ENCODE measurements at regions not wholly inside any gene's neighbourhood (a gene's known extent, or its start where the extent isn't known, plus 50 kb on each side); places are given as distances from the start of the nearest gene placed in this dataset.

- ChIA-PET POLR2A (no interaction called here), CTCF (no interaction called here)
- TF ChIP-seq ZBTB6 (tag by site-specific recombination; IDR thresholded peaks at IDR 0.05), result no peak
- TF ChIP-seq ZNF16 (tag by site-specific recombination; IDR thresholded peaks at IDR 0.05; ENCODE audit: low read depth), result no peak
- TF ChIP-seq SALL2 (tag by site-specific recombination; IDR thresholded peaks at IDR 0.05; ENCODE audit: borderline replicate concordance), result no peak
- TF ChIP-seq SCRT2 (tag by site-specific recombination; IDR thresholded peaks at IDR 0.05), result no peak
- TF ChIP-seq ZNF48 (tag by site-specific recombination; IDR thresholded peaks at IDR 0.05), result no peak
- TF ChIP-seq ZBTB21 (tag by site-specific recombination; IDR thresholded peaks at IDR 0.05), result no peak
- TF ChIP-seq ZNF335 (tag by site-specific recombination; conservative IDR thresholded peaks at IDR 0.05), result no peak
- TF ChIP-seq TCF7L2 (IDR thresholded peaks at IDR 0.05; ENCODE audit: borderline replicate concordance, low read depth, low read length), result no peak
- TF ChIP-seq ZNF114 (tag by site-specific recombination; IDR thresholded peaks at IDR 0.05), result no peak
- TF ChIP-seq INSM2 (tag by site-specific recombination; IDR thresholded peaks at IDR 0.05), result no peak
- Histone ChIP-seq H3K4me3 (ENCODE audit: low read depth, low read length) (no peak overlapping the region), H3K4me1 (ENCODE audit: control insufficient read depth, insufficient read depth, low read length) (no peaks in the 10 kb centered on the region), H3K36me3 (ENCODE audit: control insufficient read depth in 2 of 2, insufficient read depth in 1 of 2, low read length in 2 of 2) (no peaks in the 10 kb centered on the region), H3K9me3 (ENCODE audit: control insufficient read depth, insufficient read depth, low read depth, low read length) (no peaks in the 10 kb centered on the region), H3K27ac (ENCODE audit: extremely low read depth, low read depth, low read length) (no peak overlapping the region)
Measured at GRCh38 chr10:42896735-42897134, 114.1 kb downstream of the BMS1 start.

DNA sequence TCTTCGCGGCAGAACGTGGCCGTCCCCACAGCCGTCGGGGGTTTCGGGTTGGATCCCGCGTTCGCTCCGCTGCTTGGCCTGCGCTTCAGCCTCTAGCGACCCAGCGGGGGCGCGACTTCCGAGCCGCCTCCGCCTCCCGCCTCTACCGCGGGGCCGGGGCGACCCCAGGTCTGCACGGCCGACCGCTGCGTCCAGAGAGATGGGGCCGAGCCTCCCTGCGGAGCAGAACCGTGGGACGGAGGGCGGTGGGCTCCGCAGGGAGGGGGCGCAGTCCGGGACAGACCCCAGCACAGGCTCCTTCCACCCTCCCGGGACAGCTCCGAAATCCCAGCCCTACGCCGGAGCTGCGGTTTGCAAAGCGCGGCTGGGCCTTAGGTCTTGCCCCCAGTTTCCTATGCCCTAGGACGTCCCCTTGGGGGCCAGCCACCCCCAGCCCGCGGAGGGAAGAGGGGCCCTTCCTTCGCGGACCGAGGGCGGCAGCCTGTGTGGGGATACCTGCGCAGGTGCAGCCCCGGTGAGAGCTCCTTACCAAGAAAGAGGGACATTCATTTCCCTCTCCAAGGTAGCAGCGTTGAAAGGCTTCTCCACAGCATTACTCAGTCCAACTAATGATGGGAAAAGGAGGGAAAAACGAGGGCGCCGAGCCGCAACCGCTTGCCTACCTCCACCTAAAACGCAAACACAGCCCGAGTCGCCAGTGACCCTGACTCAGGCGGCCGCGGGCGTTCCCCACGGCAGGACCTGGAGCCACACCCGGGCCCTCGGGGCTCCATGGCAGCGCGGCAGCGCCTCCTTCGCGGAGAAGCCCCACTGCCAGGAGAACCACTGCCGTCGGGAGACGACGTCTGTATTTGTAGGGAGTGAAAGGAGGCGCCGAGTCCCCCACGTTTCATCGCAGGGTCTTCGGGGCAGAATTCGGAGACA, 115.7 kb downstream of the BMS1 start:
- H3K9me3 ChIP-seq (ENCODE audit: control insufficient read depth, insufficient read depth, low read depth, low read length), result no peaks in the 10 kb centered on the region
- POLR2A ChIA-PET, result no interaction called here
- H3K4me3 ChIP-seq (ENCODE audit: low read depth, low read length), result no peak overlapping the region
- no peak for TF ChIP-seq PRDM2 (tag by site-specific recombination; IDR thresholded peaks at IDR 0.05; ENCODE audit: borderline replicate concordance)
- TF ChIP-seq, protein P1, sequence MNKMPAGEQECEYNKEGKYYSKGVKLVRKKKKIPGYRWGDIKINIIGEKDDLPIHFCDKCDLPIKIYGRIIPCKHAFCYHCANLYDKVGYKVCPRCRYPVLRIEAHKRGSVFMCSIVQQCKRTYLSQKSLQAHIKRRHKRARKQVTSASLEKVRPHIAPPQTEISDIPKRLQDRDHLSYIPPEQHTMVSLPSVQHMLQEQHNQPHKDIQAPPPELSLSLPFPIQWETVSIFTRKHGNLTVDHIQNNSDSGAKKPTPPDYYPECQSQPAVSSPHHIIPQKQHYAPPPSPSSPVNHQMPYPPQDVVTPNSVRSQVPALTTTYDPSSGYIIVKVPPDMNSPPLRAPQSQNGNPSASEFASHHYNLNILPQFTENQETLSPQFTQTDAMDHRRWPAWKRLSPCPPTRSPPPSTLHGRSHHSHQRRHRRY (tag by site-specific recombination; IDR thresholded peaks at IDR 0.05), result no peak
- H3K27ac ChIP-seq (ENCODE audit: extremely low read depth, low read depth, low read length), result no peak overlapping the region
- CTCF ChIA-PET, result no interaction called here
- no peaks in the 10 kb centered on the region for H3K36me3 ChIP-seq (ENCODE audit: control insufficient read depth in 2 of 2, insufficient read depth in 1 of 2, low read length in 2 of 2)
- no peaks in the 10 kb centered on the region for H3K4me1 ChIP-seq (ENCODE audit: control insufficient read depth, insufficient read depth, low read length)

All from HEK293 (cell line).